Fibroblast of mammary gland (primary cell): ENCODE measurements at regions not wholly inside any gene's neighbourhood (a gene's known extent, or its start where the extent isn't known, plus 50 kb on each side); places are given as distances from the start of the nearest gene placed in this dataset.
"Not testable (repeated sequence)": the region's sequence is repeated elsewhere in the genome, so short reads cannot be mapped to it uniquely, and the experiment has no call there.

Source experiments
- DNase-seq: peaks from one replicate; pipeline ENCODE4 v3.0.0-alpha.2; 2010; ENCODE audit warnings: low read depth
- H3K4me3 ChIP-seq: 2 replicates; pipeline ENCODE4 v1.5.1; 2011; ENCODE audit warnings: low read depth, mild to moderate bottlenecking, low read length, moderate library complexity; ENCODE audit not compliant: control insufficient read depth
- TF ChIP-seq, protein P1 (sequence below): conservative IDR thresholded peaks from 2 replicates; pipeline ENCODE4 v1.5.1; 2011; ENCODE audit warnings: low read depth, low read length, inconsistent platforms; ENCODE audit not compliant: control insufficient read depth, insufficient read depth

DNA sequence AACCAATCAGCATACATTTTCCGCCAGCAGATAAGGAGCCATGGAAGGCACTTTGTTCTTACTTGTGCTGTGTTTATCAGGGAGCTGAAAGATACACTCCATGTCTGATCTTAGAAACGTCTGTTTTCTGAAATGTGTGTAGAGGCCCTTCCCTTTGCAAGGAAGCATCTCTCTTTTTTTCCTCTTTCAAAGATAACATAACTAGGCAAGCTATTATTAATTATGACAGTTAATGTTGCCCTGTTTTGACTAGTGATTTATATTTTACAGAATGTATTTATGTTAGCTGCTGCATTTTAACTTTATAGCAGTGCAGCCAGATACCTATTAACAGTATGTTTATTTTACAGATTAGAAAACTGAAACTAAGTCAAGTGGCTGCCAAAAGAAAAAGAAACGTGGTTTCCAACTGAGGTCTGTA is 683.2 kb upstream of the IGFBP3 start:
- no peak overlapping the region for H3K4me3 ChIP-seq
- TF ChIP-seq, protein P1, sequence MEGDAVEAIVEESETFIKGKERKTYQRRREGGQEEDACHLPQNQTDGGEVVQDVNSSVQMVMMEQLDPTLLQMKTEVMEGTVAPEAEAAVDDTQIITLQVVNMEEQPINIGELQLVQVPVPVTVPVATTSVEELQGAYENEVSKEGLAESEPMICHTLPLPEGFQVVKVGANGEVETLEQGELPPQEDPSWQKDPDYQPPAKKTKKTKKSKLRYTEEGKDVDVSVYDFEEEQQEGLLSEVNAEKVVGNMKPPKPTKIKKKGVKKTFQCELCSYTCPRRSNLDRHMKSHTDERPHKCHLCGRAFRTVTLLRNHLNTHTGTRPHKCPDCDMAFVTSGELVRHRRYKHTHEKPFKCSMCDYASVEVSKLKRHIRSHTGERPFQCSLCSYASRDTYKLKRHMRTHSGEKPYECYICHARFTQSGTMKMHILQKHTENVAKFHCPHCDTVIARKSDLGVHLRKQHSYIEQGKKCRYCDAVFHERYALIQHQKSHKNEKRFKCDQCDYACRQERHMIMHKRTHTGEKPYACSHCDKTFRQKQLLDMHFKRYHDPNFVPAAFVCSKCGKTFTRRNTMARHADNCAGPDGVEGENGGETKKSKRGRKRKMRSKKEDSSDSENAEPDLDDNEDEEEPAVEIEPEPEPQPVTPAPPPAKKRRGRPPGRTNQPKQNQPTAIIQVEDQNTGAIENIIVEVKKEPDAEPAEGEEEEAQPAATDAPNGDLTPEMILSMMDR: no peak
- DNase-seq: no peak

DNA sequence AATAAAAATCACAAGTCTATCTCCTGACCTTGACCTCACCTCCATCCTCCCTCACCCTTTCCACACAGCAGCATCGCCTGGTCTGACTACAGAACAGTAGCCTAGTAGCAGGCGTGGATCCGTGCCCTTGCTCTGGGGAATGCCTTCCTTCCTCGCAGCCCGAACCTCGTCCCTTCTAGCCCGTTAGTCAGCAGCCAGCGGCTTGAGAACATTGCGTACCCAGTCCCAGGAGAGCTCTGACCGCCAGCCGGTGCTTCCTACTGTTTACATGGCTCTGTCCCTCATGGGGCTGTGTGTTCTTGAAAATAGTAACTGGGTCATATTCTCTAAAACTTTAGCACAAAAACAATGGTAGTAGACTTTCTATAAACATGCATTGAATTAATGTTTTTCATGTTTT is 682.7 kb upstream of the IGFBP3 start:
- peak; percentile 93 for DNase-seq
- TF ChIP-seq, protein P1: no peak
- H3K4me3 ChIP-seq: no peak overlapping the region

- DNase-seq: peak; percentile 56
- H3K4me3 ChIP-seq: no peak overlapping the region
- TF ChIP-seq, protein P1: no peak
These were observed 682.3 kb upstream of the IGFBP3 start for GRCh38 chr7:46603296-46603752.

DNA sequence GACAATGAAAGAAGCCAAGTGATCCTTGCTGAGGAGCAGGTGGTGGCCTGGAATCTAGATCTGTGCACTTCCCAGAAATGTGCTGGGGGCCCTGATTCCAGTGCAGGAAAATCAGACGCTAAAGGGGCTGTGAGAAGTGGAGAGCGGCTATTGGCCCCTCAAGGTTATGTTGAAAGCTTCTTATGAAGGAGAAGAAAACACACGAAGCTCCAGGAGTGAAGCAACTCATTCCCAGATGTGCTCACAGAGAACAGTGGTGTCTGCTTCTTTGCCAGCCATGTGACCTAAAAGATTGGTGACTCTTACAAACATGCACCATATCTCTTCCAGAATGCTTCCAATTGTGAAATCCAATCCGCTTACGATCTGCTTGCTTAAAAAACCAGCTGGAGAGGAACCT is 679.3 kb upstream of the IGFBP3 start:
- peak; percentile 89 for DNase-seq
- TF ChIP-seq, protein P1: no peak
- H3K4me3 ChIP-seq: no peak overlapping the region

DNA sequence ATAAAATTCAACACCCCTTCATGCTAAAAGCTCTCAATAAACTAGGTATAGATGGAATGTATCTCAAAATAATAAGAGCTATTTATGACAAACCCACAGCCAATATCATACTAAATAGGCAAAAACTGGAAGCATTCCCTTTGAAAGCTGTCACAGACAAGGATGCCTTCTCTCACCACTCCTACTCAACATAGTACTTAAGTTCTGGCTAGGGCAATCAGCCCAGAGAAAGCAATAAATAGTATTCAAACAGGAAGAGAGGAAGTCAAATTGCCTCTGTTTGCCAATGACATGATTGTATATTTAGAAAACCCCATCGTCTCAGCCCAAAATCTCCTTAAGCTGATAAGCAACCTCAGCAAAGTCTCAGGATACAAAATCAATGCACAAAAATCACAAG is 673.8 kb upstream of the IGFBP3 start:
- DNase-seq, H3K4me3 ChIP-seq: not testable (repeated sequence)

DNA sequence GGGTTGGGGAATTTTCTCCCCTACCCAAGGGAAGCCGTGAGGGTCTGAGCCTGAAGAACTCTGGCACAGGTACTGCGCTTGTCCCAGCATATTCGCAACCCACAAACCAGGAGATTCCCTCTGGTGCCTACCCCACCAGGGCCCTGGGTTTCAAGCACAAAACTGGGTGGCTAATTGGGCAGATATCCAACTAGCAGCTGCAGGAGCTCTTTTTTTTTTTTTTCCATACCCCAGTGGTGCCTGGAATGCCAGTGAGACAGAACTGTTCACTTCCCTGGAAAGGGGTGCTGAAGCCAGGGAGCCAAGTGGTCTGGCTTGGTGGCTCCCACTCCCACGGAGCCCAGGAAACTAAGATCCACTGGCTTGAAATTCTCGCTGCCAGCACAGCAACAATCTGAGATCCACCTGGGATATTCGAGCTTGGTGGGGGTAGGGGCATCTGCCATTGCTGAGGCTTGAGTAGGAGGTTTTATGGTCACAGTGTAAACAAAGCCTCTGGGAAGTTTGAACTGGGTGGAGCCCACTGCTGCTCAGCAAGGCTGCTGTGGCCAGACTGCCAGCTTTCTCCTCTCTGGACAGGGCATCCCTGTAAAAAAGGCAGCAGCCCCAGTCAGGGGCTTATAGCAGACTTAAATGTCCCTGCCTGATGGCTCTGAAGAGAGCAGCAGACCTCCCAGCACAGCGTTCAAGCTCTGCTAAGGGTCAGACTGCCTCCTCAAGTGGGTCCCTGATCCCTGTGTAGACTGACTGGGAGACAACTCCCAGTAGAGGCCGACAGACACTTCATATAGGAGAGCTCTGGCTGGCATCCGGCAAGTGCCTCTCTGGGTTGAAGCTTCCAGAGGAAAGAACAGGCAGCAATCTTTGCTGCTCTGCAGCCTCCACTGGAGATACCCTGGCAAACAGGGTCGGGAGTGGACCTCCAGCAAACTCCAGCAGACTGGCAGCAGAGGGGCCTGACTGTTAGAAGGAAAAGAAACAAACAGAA is 670.1 kb upstream of the IGFBP3 start:
- DNase-seq, H3K4me3 ChIP-seq: not testable (repeated sequence)

GRCh38 chr7:46589286-46589685 is 668.2 kb upstream of the IGFBP3 start:
- TF ChIP-seq, protein P1: no peak
- DNase-seq: no peak
- H3K4me3 ChIP-seq: no peak overlapping the region
